Neural progenitor cell (in vitro differentiated cells): ENCODE measurements at regions not wholly inside any gene's neighbourhood (a gene's known extent, or its start where the extent isn't known, plus 50 kb on each side); places are given as distances from the start of the nearest gene placed in this dataset.

Experiments used
- CTCF ChIP-seq: fragments of 200-600 bp; sonication (generic); IDR thresholded peaks from 2 replicates; pipeline ENCODE4 v1.5.1; 2017; ENCODE audit warnings: antibody characterized with exemption, mild to moderate bottlenecking
- EZH2phosphoT487 ChIP-seq: fragments of 200-600 bp; sonication (generic); IDR thresholded peaks from 2 replicates; pipeline ENCODE4 v1.6.1; 2017; ENCODE audit warnings: antibody characterized with exemption

DNA sequence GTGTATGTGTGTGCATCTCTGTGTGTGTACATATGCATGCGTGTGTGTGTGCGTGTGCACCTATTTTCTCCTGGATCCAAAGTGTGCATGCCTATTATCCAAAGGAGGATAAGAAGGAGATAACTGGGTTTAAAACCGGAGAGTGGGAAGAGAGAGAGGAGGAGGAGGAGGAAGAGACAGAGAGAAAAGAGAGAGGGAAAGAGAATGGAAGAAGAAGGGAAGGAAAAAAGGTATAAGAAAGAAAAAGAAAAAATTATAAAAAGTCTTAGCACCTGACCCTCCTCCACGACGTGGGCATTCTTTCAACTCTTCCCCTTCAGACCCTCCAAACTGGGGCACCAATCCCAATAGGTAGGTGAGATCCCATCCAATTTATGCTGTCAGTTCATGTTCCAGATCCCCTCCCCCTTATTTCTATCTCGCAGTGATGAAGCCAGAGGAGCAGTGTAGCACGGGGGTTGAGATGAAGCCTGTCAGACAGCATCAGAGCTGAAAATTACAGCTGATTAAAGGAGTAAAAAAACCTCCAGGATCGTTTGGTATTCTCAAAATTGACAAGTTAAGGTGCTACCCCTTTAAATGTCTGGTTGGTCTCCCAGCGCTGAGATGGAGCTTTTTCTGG, 386.7 kb upstream of the ATP5MC3 start:
- TF ChIP-seq EZH2phosphoT487 (no peak), CTCF (no peak)
